K562 (cell line): ENCODE measurements at regions not wholly inside any gene's neighbourhood (a gene's known extent, or its start where the extent isn't known, plus 50 kb on each side); places are given as distances from the start of the nearest gene placed in this dataset.

Experiments
- ATAC-seq: fragments of 200-7000 bp; cut with Tn5 transposase; 3 replicates; pipeline ENCODE4 v1.9.1; 2020; ENCODE audit warnings: moderate library complexity
- BruUV-seq: library from RNA; stranded (reverse); fragments of 400-500 nt; replicated peaks from 2 replicates; lab custom pipeline; 2021; lab: Mats Ljungman, UMichigan
- CTCF ChIA-PET: fragments of 300-600 bp; formaldehyde crosslinking; extraction: SDS; loops from one replicate; lab custom pipeline; 2021; ENCODE audit warnings: low intra/inter-chr PET ratio; lab: Yijun Ruan, JAX
- POLR2A ChIA-PET: fragments of 300-600, 350-650 bp; sonication (Branson Sonifier 250); formaldehyde crosslinking; extraction: SDS; loops from one replicate; lab custom pipeline; 2021; ENCODE audit warnings: antibody characterized with exemption, inconsistent platforms; lab: Yijun Ruan, JAX
- DNase-seq, 4 experiments: peaks; one replicate each; pipeline versions ENCODE4 v3.0.0 to v3.0.0-alpha.2; 2011 to 2018; ENCODE audit warnings: low spot score in 3 of 4, mixed read lengths in 3 of 4; ENCODE audit errors: extremely low read depth in 1 of 4
- FAIRE-seq: peaks from 2 replicates; lab custom pipeline; 2011; peaks lifted over from hg19 to GRCh38; lab: Jason Lieb, UNC
- H2AFZ ChIP-seq: 2 replicates; pipeline ENCODE4 v1.6.0; 2011; ENCODE audit warnings: low read depth, low read length, control low read depth, inconsistent platforms
- H3K27ac ChIP-seq: fragments of 200-600 bp; 3 replicates; pipeline ENCODE4 v1.8.0; 2011; ENCODE audit warnings: low read depth, mild to moderate bottlenecking, control low read depth, inconsistent platforms, low read length, moderate library complexity, mixed read lengths; ENCODE audit errors: extremely low read depth
- H3K27me3 ChIP-seq, 2 experiments: fragments of 300-600 bp in 1 of 2; 2 replicates in 1 of 2; 3 replicates in 1 of 2; pipeline versions ENCODE4 v1.6.0 to v1.8.0; 2011; ENCODE audit warnings: inconsistent platforms in 2 of 2, low read length in 2 of 2, mild to moderate bottlenecking in 1 of 2, mixed read lengths in 1 of 2, moderate library complexity in 1 of 2; ENCODE audit not compliant: control insufficient read depth in 2 of 2, insufficient read depth in 2 of 2
- H3K36me3 ChIP-seq: fragments of 300-600 bp; 3 replicates; pipeline ENCODE4 v1.8.0; 2011; ENCODE audit warnings: mild to moderate bottlenecking, low read length, inconsistent platforms; ENCODE audit not compliant: control insufficient read depth, insufficient read depth
- H3K4me1 ChIP-seq, 2 experiments: fragments of 200-600 bp in 1 of 2; replicated peaks in 1 of 2; 2 replicates in 1 of 2; 3 replicates in 1 of 2; pipeline versions ENCODE4 v1.5.1 to v1.8.0; 2011; ENCODE audit warnings: inconsistent platforms in 2 of 2, low read length in 2 of 2, mild to moderate bottlenecking in 1 of 2, mixed read lengths in 1 of 2, moderate library complexity in 1 of 2; ENCODE audit not compliant: control insufficient read depth in 2 of 2, insufficient read depth in 2 of 2
- H3K4me2 ChIP-seq: 2 replicates; pipeline ENCODE4 v1.6.1; 2011; ENCODE audit warnings: low read length, control low read depth, inconsistent platforms, mixed read lengths; ENCODE audit not compliant: insufficient read depth
- H3K4me3 ChIP-seq: fragments of 200-600 bp; sonication (generic), shearing (Covaris generic); 2 replicates; pipeline ENCODE4 v1.5.1; 2016; ENCODE audit warnings: control low read depth, inconsistent platforms
- H3K79me2 ChIP-seq: fragments of 200-600 bp; 3 replicates; pipeline ENCODE4 v1.8.0; 2011; ENCODE audit warnings: low read length, inconsistent platforms; ENCODE audit not compliant: control insufficient read depth, insufficient read depth
- H3K9ac ChIP-seq, 2 experiments: 2 replicates each; pipeline versions ENCODE4 v1.6.0 to v1.6.1; 2011; ENCODE audit warnings: low read depth in 2 of 2, low read length in 2 of 2, control low read depth in 1 of 2, inconsistent platforms in 1 of 2, mild to moderate bottlenecking in 1 of 2, mixed read lengths in 1 of 2; ENCODE audit not compliant: insufficient read depth in 1 of 2
- H3K9me1 ChIP-seq: one replicate; pipeline ENCODE4 v1.6.0; 2011; ENCODE audit warnings: inconsistent platforms, mild to moderate bottlenecking, low read length, moderate library complexity; ENCODE audit not compliant: control insufficient read depth, insufficient read depth
- H3K9me3 ChIP-seq: replicated peaks from 2 replicates; pipeline ENCODE4 v1.5.1; 2011; ENCODE audit warnings: low read depth, low read length, inconsistent platforms; ENCODE audit not compliant: control insufficient read depth, insufficient read depth
- H4K20me1 ChIP-seq: replicated peaks from 2 replicates; pipeline ENCODE4 v1.6.1; 2011; ENCODE audit warnings: low read length, inconsistent platforms, mixed read lengths; ENCODE audit not compliant: control insufficient read depth, insufficient read depth
- CEBPZ ChIP-seq: fragments of 150-350 bp; IDR thresholded peaks from 2 replicates; pipeline ENCODE4 v1.6.1; 2014; ENCODE audit warnings: low read depth, mild to moderate bottlenecking, low read length, borderline replicate concordance
- MED1 ChIP-seq: sonication (generic); formaldehyde crosslinking; IDR thresholded peaks from 2 replicates; pipeline ENCODE4 v1.8.1; 2023; ENCODE audit warnings: missing genetic modification reagents, borderline replicate concordance
- MYBL2 ChIP-seq, 2 experiments: fragments of 450-650 bp in 1 of 2; sonication (generic) in 1 of 2; formaldehyde crosslinking in 1 of 2; IDR thresholded peaks; 2 replicates each; pipeline versions ENCODE4 v1.6.1 to v1.8.1; 2017 to 2022; ENCODE audit warnings: borderline replicate concordance in 1 of 2, inconsistent platforms in 1 of 2, low read depth in 1 of 2, mild to moderate bottlenecking in 1 of 2, missing genetic modification reagents in 1 of 2, moderate library complexity in 1 of 2
- NR2C2 ChIP-seq, 2 experiments: fragments of 200-800 bp in 1 of 2; sonication (Bioruptor generic) in 1 of 2; sonication (generic) in 1 of 2; formaldehyde crosslinking in 1 of 2; IDR thresholded peaks; 2 replicates each; pipeline versions ENCODE4 v1.6.1 to v1.8.0; 2016 to 2022; ENCODE audit warnings: mild to moderate bottlenecking in 1 of 2, missing compliant biosample characterization in 1 of 2, missing genetic modification characterization in 1 of 2, missing genetic modification reagents in 1 of 2
- POLR2G ChIP-seq: fragments of 200-400 bp; formaldehyde crosslinking; IDR thresholded peaks from 2 replicates; pipeline ENCODE4 v1.6.1; 2017; ENCODE audit warnings: low read depth, mild to moderate bottlenecking, antibody characterized with exemption, low read length, moderate library complexity
- SMARCB1 ChIP-seq: IDR thresholded peaks from 2 replicates; pipeline ENCODE4 v1.6.1; 2011; ENCODE audit warnings: improper control_type of control experiment, low read depth; ENCODE audit not compliant: insufficient read length
- ZBTB12 ChIP-seq: fragments of 250-450 bp; sonication (Bioruptor Pico); IDR thresholded peaks from 2 replicates; pipeline ENCODE4 v1.4.0; 2020
- ZNF124 ChIP-seq: sonication (generic); formaldehyde crosslinking; IDR thresholded peaks from 2 replicates; pipeline ENCODE4 v1.8.1; 2022; ENCODE audit warnings: missing genetic modification reagents
- WGBS: fragments of 100-300 bp; shearing (Covaris generic); methylation state at CpG from one replicate; pipeline ENCODE4 v1.1.6; 2016; ENCODE audit warnings: low coverage, mixed read lengths; ENCODE audit not compliant: insufficient coverage; ENCODE audit errors: missing lambda C conversion rate; 5-methylcytosine and 5-hydroxymethylcytosine counted together
- in situ Hi-C: fragments of 300-500 bp; cut with MboI; formaldehyde crosslinking; loops from 4 replicates; pipeline ENCODE4 v1.15.0; 2018; ENCODE audit warnings: inconsistent platforms, mixed read lengths
- intact Hi-C: fragments of 100-400 bp; cut with micrococcal nuclease; formaldehyde crosslinking; loops from 2 replicates; pipeline ENCODE4 v1.14.2; 2022

GRCh38 chr9:7507566-7508270 lies 291.9 kb downstream of the DMAC1 start:
- CTCF ChIA-PET: no interaction called here
- intact Hi-C loops: no loop called here
- no peak overlapping the region for H3K4me2 ChIP-seq
- TF ChIP-seq MYBL2 (IDR thresholded peaks at IDR 0.05; ENCODE audit: low read depth): no peak
- TF ChIP-seq MYBL2 (CRISPR knock-in tag; IDR thresholded peaks at IDR 0.05; ENCODE audit: borderline replicate concordance): no peak
- TF ChIP-seq SMARCB1: no peak
- no peak for TF ChIP-seq NR2C2 (CRISPR knock-in tag; IDR thresholded peaks at IDR 0.05)
- TF ChIP-seq NR2C2 (tag; IDR thresholded peaks at IDR 0.05): no peak
- TF ChIP-seq, all 486 proteins: peak for 0
- H3K27ac ChIP-seq: no peak overlapping the region
- H3K36me3 ChIP-seq: no peaks in the 10 kb centered on the region
- H3K9me1 ChIP-seq: no peaks in the 10 kb centered on the region
- BruUV-seq: no TSS peak
- 0% methylated on average over 7 of the region's 7 CpGs for WGBS
- FAIRE-seq: no peak
- H2AFZ ChIP-seq: no peak overlapping the region
- no peak for DNase-seq
- POLR2A ChIA-PET: no interaction called here
- H4K20me1 ChIP-seq: no peaks in the 10 kb centered on the region
- H3K9me3 ChIP-seq: no peaks in the 10 kb centered on the region
- ATAC-seq: no peak
- in situ Hi-C loops: no loop called here
- no peaks in the 10 kb centered on the region for H3K4me1 ChIP-seq
- no peak overlapping the region for H3K9ac ChIP-seq
- H3K79me2 ChIP-seq: no peaks in the 10 kb centered on the region
- no peak overlapping the region for H3K4me3 ChIP-seq
- no peaks in the 10 kb centered on the region for H3K27me3 ChIP-seq

DNA sequence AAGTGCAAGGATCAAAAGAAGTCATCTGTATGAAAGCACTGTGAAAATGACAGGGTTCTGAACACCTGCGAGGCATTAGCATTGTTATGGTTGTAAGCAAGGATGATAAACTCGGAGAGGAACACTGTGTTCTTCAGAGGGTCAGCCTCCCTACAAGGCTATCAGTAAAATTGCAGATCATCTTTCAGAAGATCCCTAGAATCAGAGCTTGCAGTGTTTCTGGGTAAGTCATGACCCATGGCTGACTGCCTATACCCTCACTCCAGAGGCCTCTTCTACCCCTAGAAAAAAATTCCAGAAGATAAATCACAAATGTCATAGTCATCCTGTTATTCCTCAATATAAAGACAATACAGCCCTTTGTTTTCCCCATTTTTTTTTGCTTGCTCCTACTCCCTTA lies 292.6 kb downstream of the DMAC1 start:
- H3K36me3 ChIP-seq: no peaks in the 10 kb centered on the region
- H3K27ac ChIP-seq: no peak overlapping the region
- no peak overlapping the region for H3K4me2 ChIP-seq
- CTCF ChIA-PET: no interaction called here
- H3K4me3 ChIP-seq: no peak overlapping the region
- POLR2A ChIA-PET: no interaction called here
- ATAC-seq: no peak
- no peak overlapping the region for H2AFZ ChIP-seq
- 0% methylated on average over 2 of the region's 2 CpGs for WGBS
- FAIRE-seq: no peak
- no peaks in the 10 kb centered on the region for H3K4me1 ChIP-seq
- in situ Hi-C loops (no loop called here), intact Hi-C loops (no loop called here)
- H3K79me2 ChIP-seq: no peaks in the 10 kb centered on the region
- no peaks in the 10 kb centered on the region for H4K20me1 ChIP-seq
- no peaks in the 10 kb centered on the region for H3K9me1 ChIP-seq
- no TSS peak for BruUV-seq
- DNase-seq: no peak
- H3K27me3 ChIP-seq: no peaks in the 10 kb centered on the region
- no peaks in the 10 kb centered on the region for H3K9me3 ChIP-seq
- H3K9ac ChIP-seq: no peak overlapping the region
- TF ChIP-seq MED1 (CRISPR knock-in tag) (no peak), CEBPZ (no peak), ZNF124 (CRISPR knock-in tag) (no peak), POLR2G (no peak), ZBTB12 (CRISPR knock-in tag) (no peak)
